Islet precursor cell (in vitro differentiated cells): ENCODE measurements at regions not wholly inside any gene's neighbourhood (a gene's known extent, or its start where the extent isn't known, plus 50 kb on each side); places are given as distances from the start of the nearest gene placed in this dataset.

Source experiments
- DNase-seq: peaks from one replicate; pipeline ENCODE4 v3.0.0-alpha.2; 2018

DNA sequence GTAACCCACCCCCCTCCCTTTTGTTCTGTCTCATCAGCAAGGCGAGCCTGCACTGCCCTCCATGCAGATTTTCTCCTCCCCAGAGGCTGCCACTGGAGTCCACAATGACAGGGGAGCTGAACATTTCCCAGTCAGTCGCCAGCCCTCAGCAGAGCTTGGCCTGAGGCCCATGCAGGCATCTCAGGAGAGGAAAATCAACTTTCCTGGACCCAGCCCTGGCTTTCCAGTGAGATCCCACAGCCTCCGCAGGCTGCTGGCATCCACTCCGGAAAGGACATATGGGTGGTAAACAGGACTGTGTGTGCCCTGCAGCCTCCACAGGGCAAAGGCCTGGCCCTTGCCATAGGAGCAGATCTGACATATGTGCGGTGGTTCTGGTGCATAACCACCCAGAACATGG is 253.8 kb downstream of the TNS1 start:
- DNase-seq: no peak

- peak; percentile 19 for DNase-seq
Measured at GRCh38 chr2:217746808-217747207, 256.0 kb downstream of the TNS1 start.

DNA sequence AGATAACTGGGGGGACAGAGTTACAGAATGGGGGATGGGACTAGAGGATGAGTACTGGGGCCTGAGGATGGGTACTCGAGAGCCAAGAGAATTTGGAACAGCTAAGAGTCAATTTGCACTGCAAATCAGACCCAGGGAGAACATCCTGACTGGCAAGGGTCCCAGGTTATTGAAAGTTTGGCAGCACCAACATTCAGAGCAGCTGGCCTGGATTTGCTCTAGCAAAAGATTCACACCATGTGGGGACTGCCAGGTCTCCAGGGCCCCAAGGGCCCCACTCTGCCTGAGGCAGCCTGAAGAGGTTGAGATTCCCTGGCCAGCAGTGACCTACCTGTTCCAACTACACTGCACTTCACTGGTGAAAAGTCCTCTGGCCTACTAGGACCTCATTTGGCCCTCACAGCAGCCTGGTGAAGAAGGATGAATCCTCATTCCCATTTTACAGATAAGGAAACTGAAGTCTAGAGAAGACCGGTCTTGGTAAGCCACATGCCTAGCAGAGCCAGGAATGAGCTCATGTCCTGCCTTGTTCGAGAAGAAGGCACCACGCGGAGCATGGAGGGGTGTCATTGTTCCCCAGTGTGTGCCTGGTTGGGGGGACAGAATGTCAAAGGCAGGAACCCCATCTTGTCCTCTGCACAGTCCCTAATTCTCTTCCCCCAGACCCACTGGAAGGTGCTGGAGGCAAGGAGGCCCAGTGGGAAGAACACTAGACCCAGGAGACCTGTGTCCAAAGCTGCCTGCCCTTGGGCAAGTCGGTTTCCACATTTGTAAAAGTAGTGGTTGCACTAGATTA is 258.6 kb downstream of the TNS1 start:
- DNase-seq: no peak

GRCh38 chr2:217743407-217743806 is 259.4 kb downstream of the TNS1 start:
- peak; percentile 19 for DNase-seq

GRCh38 chr2:217742841-217743240 is 260.0 kb downstream of the TNS1 start:
- DNase-seq: peak; percentile 22

DNA sequence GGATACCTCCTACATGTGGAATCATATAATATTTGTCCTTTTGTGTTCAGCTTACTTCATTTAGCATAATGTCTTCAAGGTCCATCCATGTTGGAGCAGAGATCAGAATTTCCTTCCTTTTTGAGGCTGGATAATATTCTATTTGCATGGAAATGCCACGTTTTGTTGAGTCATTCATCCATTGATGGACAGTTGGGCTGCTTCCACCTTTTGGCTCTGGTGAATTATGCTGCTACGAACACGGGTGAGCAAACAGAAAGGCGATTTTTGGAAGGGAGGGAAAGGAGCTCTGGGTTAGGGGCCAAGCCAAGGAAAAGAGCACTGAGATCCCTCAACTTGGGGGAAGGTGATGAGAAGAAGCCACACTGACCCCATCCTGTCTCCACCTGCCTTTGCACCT is 260.5 kb downstream of the TNS1 start:
- peak; percentile 14 for DNase-seq

DNA sequence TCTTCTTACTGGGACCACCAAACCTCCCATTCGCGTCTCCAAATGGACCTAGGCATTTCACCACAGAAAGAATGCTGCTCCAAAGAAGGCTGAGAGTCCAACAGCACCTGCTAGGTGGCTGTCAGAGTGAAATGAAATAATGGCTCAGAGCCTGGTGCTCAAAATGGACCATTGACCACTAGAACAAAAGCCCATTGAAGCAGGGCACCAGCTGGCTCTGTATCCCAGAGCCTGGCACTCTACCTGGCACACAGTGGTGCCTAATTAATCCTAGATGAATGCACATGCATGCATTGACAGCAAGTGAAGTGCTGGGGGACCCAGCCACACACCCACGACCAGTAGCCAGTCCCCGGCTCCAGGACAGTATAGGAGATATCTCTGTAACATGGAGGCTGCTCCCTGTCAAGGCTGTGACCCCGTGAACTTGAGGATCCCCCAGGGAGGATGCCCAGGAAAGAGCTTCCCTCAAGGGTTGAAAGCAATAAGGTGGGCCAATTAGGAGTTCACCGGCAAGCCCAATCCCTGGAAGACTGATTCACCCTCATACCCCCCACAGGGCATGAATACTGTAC is 261.3 kb downstream of the TNS1 start:
- peak; percentile 29 for DNase-seq

- DNase-seq: peak; percentile 30
Measured at GRCh38 chr2:217740756-217741155, 262.0 kb downstream of the TNS1 start.

DNA sequence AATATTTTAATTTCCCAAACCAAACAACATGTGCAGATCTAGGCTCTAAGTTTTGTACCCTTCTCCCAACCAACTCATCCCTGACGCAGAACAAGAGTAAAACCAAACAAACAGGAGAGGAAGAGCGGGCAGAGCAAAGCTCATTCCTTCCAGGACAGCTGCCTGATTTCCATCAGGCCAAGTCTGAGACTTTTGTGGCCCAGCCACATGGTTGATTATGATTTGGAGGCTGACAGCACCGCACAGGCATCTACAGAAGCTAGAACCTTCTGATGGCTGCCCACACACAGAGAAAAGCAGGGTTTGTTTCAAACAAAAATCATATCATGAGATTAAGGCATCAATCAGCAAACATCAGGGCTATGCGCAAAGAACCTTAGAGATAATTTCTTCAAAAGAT is 262.6 kb downstream of the TNS1 start:
- peak; percentile 7 for DNase-seq

DNA sequence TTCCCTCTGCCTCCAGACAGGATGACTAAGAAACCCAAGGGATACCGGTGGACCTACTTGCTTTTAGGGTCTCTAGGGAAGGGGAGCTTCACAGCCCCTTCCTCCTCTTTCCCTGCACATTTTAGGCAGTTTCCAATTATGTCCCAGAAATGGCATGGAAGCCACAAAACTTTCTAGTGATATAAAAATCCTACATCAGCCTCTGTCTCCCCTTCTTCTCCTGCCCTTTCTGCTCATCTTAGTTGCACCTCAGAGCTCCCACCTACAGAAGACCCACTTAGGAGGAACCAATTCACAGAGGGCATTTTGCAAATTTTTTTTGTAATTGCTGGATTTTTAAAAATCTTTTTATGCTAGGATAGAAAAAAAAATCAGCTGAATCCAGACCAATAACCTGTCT is 263.1 kb downstream of the TNS1 start:
- DNase-seq: no peak

DNA sequence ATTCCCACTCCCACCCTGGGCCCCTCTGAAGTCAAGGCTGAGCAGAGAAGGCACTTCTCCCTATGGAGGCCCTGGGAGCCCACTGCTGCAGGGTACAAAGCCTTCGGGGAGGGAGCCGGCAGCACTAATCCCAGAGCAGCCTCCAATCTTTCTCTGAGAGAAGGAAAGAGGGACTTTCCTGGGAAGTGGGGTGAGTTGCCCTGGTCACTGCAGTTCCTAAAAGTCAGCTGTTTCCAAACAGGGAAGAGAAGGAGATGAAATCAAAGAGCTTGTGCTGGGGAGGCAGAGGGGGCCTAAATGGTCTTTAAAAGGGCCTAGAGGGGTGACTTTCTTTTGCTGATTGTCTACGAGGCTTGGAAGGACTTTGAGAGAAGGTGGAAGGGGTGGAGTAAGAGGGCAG is 264.7 kb downstream of the TNS1 start:
- peak; percentile 17 for DNase-seq

- peak; percentile 53 for DNase-seq
Measured at GRCh38 chr2:217736776-217737550, 265.8 kb downstream of the TNS1 start.

DNA sequence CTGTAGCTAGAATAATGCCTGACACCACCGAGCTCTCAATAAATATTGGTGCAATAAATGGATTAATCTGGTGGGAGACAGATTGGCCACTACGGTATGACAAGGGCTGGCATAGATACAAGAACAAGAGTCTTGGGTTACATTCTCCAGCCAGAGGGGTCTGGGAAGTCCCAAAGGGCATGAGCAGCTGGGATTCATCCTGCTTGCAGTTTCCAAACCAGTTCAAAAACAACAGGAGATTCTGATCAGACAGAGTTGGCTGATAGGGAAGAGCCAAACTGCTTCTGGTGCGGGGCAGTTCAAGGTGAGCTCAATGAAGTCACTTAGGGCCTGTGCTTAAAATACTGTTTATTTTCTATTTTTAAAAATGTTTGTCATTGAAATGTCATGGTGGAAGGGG is 266.9 kb downstream of the TNS1 start:
- no peak for DNase-seq

- no peak for DNase-seq
Measured at GRCh38 chr2:217735034-217735433, 267.8 kb downstream of the TNS1 start.

DNA sequence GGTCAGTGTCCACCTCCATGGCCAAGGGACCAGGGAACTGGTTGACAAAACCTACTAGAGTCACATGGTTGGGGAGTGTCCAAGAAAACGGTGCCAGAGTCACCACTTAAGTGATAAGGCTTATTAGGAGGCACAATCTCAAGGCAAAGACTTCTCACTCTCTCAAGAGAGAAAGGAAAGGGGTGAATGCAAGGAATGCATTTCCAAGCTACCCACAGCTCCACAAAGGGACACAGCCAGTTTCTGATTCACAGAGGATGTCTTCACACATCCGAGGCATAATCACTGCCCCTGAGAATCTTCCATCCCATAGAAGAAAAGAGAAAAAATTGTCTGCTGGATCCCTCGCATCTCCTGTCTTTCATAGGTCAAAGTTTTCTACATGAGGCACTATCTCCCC is 269.3 kb downstream of the TNS1 start:
- DNase-seq: no peak

- no peak for DNase-seq
Measured at GRCh38 chr2:217732992-217733391, 269.8 kb downstream of the TNS1 start.

DNA sequence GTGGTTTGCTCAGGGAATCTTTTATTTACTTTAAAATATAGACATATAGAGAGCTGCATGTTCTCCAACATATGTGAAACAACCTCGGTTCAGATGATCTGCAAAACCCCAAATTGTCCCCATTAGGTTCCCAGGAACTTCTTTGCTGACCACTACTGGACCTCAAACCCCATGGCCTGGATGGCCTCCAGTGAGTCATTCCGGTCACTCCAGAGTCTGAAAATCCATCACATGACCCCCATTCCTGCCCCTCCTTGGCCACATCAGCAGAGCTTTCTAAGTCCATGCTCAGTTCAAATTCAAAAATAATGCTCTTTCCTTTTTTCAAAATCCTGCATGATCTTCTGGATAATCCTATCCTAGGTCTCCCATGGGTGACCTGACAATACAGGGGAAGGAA is 271.0 kb downstream of the TNS1 start:
- no peak for DNase-seq

DNA sequence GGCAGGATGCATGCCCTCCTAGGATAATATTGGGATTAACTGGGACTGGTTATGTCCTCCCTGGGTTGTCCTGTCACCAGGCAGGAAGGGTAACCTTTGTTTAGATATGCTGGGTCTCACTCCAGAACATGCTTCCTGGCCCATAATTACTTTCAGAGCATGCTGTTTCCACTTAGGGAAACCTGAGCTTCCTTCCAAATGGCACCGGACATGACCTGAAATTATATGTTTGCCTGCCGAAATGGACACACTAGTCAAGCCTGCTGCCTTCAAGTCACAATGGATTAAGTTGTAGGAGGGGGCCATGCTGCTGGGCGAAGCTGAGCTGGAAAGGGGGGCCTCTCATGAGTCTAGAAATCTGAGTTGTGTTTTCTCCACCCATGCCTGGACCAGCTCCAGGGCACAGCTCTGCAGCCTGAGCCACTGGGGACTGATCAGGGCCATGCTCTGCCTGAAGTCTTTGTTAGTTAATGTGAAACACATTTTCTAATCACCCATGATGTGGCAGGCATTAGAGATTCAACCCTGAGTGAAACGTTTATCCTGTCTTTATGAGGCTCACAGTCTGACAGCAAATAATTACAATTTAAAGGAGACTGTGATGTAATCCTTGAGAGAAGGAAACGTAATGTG is 273.3 kb downstream of the TNS1 start:
- no peak for DNase-seq

DNA sequence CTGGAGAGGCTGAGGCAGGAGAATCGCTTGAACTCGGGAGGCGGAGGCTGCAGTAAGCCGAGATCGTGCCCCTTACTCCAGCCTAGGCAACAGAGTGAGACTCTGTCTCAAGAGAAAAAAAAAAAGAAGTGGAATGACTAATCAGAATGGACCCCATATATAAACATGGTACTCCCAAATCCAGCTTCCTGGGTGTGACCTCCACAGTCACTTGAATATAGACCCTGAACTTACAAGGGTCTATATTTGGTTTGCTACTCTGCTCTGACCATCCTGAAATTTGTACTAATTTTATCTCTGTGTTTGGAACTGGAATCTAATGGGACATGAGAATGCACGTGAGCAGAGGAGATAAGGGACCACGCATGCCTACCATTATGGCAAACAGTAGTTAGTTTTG is 275.0 kb downstream of the TNS1 start:
- no peak for DNase-seq

GRCh38 chr2:217725409-217725808 is 277.4 kb downstream of the TNS1 start:
- DNase-seq: no peak

- DNase-seq: no peak
Measured at GRCh38 chr2:217724471-217724870, 278.3 kb downstream of the TNS1 start.

GRCh38 chr2:217723981-217724380 is 278.8 kb downstream of the TNS1 start:
- DNase-seq: no peak

DNA sequence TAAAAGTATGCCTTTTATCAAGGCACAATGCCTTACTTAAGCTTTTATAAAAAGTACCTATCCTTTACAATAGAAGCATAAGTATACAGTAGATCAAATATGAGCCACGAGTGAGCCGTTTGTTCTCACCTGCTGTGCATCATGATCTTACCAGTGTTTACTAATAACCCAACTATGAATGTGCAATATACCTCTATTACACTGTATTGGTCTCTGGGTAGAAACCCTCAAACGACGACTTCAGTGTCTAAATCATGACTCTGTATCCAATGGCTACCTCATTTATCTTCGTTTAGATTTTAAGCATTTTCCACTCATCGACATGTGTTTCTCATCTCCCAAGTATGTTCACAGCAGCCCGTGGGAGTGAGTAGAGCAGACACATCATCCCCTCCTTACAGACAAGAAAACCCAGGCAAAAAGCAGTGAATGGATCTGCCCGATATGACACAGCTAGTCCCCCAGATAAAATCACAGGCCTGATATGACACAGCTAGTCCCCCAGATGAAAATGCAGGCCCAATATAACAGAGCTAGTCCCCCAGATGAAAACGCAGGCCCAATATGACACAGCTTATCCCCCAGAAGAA is 279.8 kb downstream of the TNS1 start:
- no peak for DNase-seq
